Keratinocyte (primary cell): ENCODE measurements at regions not wholly inside any gene's neighbourhood (a gene's known extent, or its start where the extent isn't known, plus 50 kb on each side); places are given as distances from the start of the nearest gene placed in this dataset.

Experiments
- CTCF ChIP-seq, 3 experiments: IDR thresholded peaks in 1 of 3; conservative IDR thresholded peaks in 1 of 3; optimal IDR thresholded peaks in 1 of 3; 2 replicates in 2 of 3; 3 replicates in 1 of 3; pipeline versions ENCODE3 to v1.5.1; 2011; ENCODE audit warnings: low read length in 3 of 3, mild to moderate bottlenecking in 3 of 3, moderate library complexity in 2 of 3, control low read depth in 1 of 3, inconsistent platforms in 1 of 3; ENCODE audit not compliant: insufficient read depth in 2 of 3; ENCODE audit errors: extremely low read depth in 1 of 3
- EZH2 ChIP-seq: IDR thresholded peaks from one replicate; pipeline ENCODE4 v1.6.1; 2012; ENCODE audit warnings: inconsistent platforms, mild to moderate bottlenecking, low read length, moderate library complexity

GRCh38 chr2:221016551-221016950 lies 555.6 kb downstream of the EPHA4 start:
- TF ChIP-seq CTCF (optimal IDR thresholded peaks at IDR 0.05 in 1 of 3, IDR thresholded peaks at IDR 0.05 in 1 of 3, conservative IDR thresholded peaks at IDR 0.05 in 1 of 3; ENCODE audit: extremely low read depth in 1 of 3, insufficient read depth in 2 of 3, low read length in 3 of 3) (no peak), EZH2 (no peak)
